Fibroblast of pulmonary artery (primary cell): ENCODE measurements at regions not wholly inside any gene's neighbourhood (a gene's known extent, or its start where the extent isn't known, plus 50 kb on each side); places are given as distances from the start of the nearest gene placed in this dataset.

Source experiments
- DNase-seq: peaks from one replicate; pipeline ENCODE4 v3.0.0-alpha.2; 2010; ENCODE audit warnings: low read depth
- H3K4me3 ChIP-seq: replicated peaks from 2 replicates; pipeline ENCODE4 v1.5.1; 2011; ENCODE audit warnings: low read depth, mild to moderate bottlenecking, control low read depth, low read length, moderate library complexity
- TF ChIP-seq, protein P1 (sequence below): IDR thresholded peaks from 2 replicates; pipeline ENCODE4 v1.5.1; 2011; ENCODE audit warnings: mild to moderate bottlenecking, control low read depth, low read length, inconsistent platforms; ENCODE audit errors: missing control alignments

DNA sequence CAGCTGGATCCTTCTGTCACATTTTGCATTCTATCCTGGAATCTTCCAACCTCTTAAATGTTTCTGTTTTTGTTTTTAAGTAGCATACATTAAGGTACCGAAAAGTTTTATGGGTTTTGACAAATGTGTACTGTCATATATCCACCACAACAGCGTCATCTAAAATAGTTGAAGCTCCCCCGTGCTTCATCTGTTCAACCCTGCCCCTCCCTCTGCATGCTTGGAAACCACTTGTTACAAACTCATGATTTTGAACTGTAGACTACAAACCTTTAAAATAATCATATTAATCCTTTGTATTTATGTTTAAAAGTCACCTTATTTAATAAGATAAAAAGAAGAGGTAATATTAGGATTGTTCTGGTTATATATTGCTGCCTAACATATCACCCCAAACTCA lies 182.8 kb upstream of the SMIM30 start:
- TF ChIP-seq, protein P1, sequence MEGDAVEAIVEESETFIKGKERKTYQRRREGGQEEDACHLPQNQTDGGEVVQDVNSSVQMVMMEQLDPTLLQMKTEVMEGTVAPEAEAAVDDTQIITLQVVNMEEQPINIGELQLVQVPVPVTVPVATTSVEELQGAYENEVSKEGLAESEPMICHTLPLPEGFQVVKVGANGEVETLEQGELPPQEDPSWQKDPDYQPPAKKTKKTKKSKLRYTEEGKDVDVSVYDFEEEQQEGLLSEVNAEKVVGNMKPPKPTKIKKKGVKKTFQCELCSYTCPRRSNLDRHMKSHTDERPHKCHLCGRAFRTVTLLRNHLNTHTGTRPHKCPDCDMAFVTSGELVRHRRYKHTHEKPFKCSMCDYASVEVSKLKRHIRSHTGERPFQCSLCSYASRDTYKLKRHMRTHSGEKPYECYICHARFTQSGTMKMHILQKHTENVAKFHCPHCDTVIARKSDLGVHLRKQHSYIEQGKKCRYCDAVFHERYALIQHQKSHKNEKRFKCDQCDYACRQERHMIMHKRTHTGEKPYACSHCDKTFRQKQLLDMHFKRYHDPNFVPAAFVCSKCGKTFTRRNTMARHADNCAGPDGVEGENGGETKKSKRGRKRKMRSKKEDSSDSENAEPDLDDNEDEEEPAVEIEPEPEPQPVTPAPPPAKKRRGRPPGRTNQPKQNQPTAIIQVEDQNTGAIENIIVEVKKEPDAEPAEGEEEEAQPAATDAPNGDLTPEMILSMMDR: no peak
- no peak for DNase-seq
- no peak overlapping the region for H3K4me3 ChIP-seq

DNA sequence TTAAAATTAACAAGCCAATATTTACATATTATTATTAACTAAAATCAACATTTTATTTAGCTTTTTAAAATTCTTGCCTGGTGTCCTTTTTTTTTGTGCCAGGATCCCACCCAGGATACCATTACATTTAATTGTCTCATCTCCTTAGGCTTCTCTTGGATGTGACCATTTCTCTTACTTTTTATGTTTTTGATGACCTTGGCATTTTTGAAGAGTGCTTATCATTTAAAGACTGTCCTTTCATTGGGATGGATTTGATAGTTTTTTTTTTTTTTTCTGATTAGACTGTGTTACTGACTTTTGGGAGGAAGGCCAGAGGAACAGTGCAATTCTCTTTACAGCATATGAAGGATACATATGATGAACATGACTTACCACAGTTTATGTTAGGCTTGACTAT lies 181.4 kb upstream of the SMIM30 start:
- DNase-seq: no peak
- no peak overlapping the region for H3K4me3 ChIP-seq
- TF ChIP-seq, protein P1: no peak

DNA sequence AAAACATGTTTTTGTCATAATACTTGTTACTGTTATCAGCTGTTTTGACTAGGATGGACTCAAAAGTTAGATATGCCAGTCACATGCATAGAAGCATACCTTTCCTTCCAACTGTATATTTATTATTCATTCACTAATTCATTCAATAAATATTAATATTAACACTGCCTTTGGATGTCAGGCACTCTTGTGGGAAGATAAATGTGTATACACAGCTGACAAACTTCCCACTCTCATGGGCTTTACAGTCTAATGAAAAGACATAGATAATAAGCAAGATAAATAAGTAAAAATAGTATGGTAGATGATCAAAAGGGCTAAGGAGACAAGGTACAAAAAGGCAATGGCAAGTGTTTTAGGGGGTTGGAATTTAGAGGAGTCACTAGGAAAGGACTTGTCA lies 180.1 kb upstream of the SMIM30 start:
- TF ChIP-seq, protein P1: no peak
- no peak overlapping the region for H3K4me3 ChIP-seq
- no peak for DNase-seq

DNA sequence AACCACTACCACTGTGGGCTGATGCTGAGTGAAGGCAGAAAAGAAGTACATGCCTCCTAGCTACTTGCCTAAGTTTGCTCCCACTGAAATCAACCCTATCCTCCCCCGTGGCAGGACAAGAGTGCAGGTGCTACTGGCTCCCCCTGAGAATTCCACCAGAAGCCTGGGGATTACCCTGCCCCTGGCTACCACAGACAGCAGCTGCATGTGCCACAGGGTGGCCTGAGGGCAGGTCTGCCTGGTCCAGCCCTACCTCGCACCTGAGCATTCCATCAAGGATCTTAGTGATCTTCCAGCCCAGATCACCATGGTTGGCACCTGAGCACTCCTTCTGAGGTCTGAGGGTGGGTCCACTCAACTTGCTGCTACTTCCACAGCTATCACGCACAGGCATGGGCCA lies 176.4 kb upstream of the SMIM30 start:
- DNase-seq: no peak

DNA sequence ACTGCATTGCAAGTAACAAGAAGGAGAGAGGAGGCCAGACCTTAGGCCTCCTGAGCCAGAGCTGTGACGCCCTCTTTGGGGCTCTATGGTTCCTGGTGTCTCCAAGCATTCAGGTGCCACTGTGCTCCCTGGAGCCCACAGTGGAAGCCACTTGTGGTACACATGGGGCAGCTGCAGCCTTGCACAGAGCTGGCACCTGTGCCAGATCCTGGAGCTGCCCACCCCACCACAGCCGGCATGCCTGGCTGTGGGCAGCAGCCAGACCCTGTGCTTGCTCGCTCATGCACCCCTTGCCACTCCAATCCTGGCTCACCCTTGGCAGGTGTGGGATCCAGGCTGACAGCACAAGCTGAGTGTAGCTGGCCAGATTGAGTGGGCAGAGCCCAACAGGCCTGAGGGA lies 173.8 kb upstream of the SMIM30 start:
- no peak for DNase-seq
- H3K4me3 ChIP-seq: no peak overlapping the region
- TF ChIP-seq, protein P1: no peak

More for the DNA sequence above, 176.4 kb upstream of the SMIM30 start:
- H3K4me3 ChIP-seq: no peak overlapping the region
- TF ChIP-seq, protein P1: no peak

DNA sequence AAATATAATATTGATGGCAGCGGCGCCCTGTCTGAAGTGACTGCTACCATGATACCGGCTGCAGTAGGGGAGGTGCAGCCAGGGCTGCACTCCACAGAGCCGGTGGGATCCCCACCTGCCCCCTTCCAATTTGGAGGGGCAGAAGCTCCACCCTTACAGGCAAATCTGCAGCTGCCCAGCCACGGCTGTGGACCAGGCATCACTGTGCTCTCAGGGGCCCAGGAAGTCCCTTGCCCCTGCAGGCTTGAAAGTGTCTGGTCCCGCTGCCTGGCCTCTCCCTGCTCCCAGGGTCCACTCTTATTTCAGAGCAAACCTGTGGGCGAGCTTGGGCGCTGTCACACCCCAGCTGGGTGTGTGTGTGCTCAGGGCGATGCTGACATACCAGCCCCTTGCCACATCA lies 172.7 kb upstream of the SMIM30 start:
- no peak for DNase-seq
- H3K4me3 ChIP-seq: no peak overlapping the region
- TF ChIP-seq, protein P1: no peak

DNA sequence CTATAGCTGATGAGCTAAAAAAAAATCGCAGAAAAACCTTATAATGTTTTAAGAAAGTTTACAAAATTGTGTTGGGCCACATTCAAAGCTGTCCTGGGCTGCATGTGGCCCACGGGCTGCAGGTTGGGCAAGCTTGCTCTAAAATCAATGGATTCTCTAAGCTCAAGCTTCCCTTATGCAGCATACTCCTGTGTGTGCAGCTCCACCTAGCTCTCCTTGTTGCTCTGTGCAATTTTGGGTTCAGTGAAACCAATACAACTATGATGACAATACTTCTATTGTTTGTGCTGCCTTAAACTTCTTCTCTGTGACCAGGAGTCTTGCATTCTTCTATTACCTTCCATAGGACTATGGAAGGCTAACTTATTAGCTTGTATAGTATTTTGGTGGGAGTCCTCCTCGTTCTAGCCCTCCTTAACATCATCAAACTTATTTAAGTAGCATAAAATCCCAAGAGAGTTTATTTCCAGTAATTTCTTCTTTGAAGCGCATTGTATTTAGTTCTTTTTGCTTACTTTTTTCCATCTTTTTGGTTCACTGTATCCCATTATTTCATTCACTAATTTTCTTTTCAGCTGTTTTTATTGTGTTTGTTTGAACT lies 170.9 kb upstream of the SMIM30 start:
- TF ChIP-seq, protein P1: peak; percentile 65
- peak; percentile 68 for DNase-seq
- H3K4me3 ChIP-seq: no peak overlapping the region
